ENCODE measurements at regions not wholly inside any gene's neighbourhood (a gene's known extent, or its start where the extent isn't known, plus 50 kb on each side); places are given as distances from the start of the nearest gene placed in this dataset.
"Not testable (repeated sequence)": the region's sequence is repeated elsewhere in the genome, so short reads cannot be mapped to it uniquely, and the experiment has no call there.

DNA sequence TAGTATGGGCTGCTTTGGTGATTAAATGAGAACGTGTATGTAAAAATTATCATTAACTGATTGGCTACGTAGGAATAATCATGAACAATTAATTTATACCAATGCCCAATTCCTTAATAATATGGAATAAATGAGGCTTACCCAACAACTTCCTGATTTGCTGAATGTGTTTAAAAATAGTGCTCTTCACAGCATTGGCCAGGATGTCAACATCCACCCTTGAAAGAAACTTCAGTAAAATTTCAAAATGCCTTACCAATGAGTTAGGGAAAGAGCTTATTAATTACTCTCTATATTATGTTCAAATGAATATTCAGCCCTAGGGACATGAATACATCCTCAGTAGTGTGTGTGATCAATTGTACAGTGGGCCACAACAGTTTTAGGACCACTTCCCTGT, 401.4 kb downstream of the PSAT1 start:
- H3K4me3 ChIP-seq (ENCODE audit: low read depth, low read length), result no peak overlapping the region
- TF ChIP-seq, protein P1, sequence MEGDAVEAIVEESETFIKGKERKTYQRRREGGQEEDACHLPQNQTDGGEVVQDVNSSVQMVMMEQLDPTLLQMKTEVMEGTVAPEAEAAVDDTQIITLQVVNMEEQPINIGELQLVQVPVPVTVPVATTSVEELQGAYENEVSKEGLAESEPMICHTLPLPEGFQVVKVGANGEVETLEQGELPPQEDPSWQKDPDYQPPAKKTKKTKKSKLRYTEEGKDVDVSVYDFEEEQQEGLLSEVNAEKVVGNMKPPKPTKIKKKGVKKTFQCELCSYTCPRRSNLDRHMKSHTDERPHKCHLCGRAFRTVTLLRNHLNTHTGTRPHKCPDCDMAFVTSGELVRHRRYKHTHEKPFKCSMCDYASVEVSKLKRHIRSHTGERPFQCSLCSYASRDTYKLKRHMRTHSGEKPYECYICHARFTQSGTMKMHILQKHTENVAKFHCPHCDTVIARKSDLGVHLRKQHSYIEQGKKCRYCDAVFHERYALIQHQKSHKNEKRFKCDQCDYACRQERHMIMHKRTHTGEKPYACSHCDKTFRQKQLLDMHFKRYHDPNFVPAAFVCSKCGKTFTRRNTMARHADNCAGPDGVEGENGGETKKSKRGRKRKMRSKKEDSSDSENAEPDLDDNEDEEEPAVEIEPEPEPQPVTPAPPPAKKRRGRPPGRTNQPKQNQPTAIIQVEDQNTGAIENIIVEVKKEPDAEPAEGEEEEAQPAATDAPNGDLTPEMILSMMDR (IDR thresholded peaks at IDR 0.05; ENCODE audit: insufficient read depth, low read depth, low read length), result no peak
- no peak for DNase-seq (ENCODE audit: low read depth)

- not testable (repeated sequence) for H3K4me3 ChIP-seq (ENCODE audit: low read depth, low read length); DNase-seq (ENCODE audit: low read depth)
Observed at GRCh38 chr9:78699217-78699616, 402.3 kb downstream of the PSAT1 start.

DNA sequence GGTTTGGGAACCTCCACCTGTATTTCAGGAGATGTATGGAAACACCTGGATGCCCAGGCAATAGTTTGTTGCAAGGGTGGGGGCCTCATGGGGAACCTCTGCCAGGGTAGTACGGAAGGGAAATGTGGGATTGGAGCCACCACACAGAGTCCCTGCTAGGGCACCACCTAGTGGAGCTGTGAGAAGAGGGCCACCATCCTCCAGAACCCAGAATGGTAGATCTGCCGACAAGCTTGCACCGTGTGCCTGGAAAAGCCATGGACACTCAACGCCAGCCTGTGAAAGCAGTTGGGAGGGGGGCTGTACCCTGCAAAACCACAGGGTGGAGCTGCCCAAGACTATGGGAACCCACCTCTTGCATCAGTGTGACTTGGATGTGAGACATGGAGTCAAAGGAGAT, 407.2 kb downstream of the PSAT1 start:
- not testable (repeated sequence) for H3K4me3 ChIP-seq (ENCODE audit: low read depth, low read length); DNase-seq (ENCODE audit: low read depth)
- TF ChIP-seq, protein P1 (IDR thresholded peaks at IDR 0.05; ENCODE audit: insufficient read depth, low read depth, low read length), result peak; percentile 38

DNA sequence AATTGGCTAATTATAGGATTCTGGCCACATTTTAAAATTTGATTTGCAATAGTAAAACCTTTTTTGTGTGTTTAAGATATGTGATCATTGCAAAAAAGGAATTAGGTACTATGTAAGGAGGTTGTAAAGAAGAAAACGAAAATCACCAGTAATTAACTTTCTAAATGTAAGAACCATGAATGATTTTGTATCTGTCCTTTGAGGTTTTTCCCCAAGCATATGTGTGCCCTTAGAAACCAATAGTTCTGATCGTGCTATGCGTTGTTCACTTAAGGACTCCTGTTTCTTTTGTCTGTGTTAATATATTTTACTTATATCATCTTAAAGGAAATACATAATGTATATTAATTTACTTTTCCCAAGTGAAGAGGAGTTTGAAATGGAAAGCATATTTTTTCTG, 410.2 kb downstream of the PSAT1 start:
- no peak for DNase-seq (ENCODE audit: low read depth)

GRCh38 chr9:78707481-78707991, 410.6 kb downstream of the PSAT1 start:
- TF ChIP-seq, protein P1 (IDR thresholded peaks at IDR 0.05; ENCODE audit: insufficient read depth, low read depth, low read length), result no peak
- DNase-seq (ENCODE audit: low read depth), result peak; percentile 17
- H3K4me3 ChIP-seq (ENCODE audit: low read depth, low read length), result no peak overlapping the region

More for the DNA sequence above, 410.2 kb downstream of the PSAT1 start:
- no peak overlapping the region for H3K4me3 ChIP-seq (ENCODE audit: low read depth, low read length)
- TF ChIP-seq, protein P1 (IDR thresholded peaks at IDR 0.05; ENCODE audit: insufficient read depth, low read depth, low read length), result no peak

DNA sequence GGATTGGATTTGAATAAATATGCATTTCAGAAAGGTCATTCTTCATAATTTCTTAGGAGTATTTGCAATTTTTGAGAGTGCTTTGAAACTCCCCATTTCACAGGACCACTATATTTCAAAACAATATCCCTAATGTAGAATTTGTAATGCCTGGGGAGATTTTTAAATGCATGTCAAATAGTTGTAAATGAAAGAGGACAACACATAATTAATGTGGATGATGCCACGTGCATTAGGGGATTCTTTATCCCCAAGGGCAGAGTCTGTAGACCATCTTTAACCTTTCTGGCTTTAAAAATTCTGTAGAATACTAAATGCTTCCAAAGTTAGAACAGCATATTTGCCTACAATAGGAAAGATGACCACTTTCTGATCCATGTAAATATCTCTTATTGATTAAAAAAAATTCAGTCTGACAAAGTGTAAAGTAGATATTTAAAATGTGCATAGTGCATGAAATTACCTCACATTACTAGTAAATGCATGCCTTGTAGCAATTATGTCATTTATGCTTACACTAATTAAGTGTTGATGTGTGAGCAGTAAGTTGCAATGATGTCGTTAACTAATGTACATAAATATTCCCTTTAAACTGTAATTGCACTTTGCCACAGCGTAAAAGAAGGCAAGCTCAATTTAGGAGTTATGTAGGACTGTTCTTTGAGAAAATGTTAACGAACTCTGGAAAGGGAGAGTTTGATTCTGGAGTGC, 416.1 kb downstream of the PSAT1 start:
- no peak for DNase-seq (ENCODE audit: low read depth)

GRCh38 chr9:78713614-78714405, 416.9 kb downstream of the PSAT1 start:
- TF ChIP-seq, protein P1 (IDR thresholded peaks at IDR 0.05; ENCODE audit: insufficient read depth, low read depth, low read length), result no peak
- no peak overlapping the region for H3K4me3 ChIP-seq (ENCODE audit: low read depth, low read length)
- DNase-seq (ENCODE audit: low read depth), result no peak

More for the DNA sequence above, 416.1 kb downstream of the PSAT1 start:
- TF ChIP-seq, protein P1 (IDR thresholded peaks at IDR 0.05; ENCODE audit: insufficient read depth, low read depth, low read length), result no peak
- H3K4me3 ChIP-seq (ENCODE audit: low read depth, low read length), result no peak overlapping the region

Measured in fibroblast of villous mesenchyme (primary cell).